Upper lobe of left lung (tissue), 6 donors: ENCODE measurements at regions not wholly inside any gene's neighbourhood (a gene's known extent, or its start where the extent isn't known, plus 50 kb on each side); places are given as distances from the start of the nearest gene placed in this dataset.

Source experiments
- ATAC-seq, 2 donors: fragments of 200-7000 bp; cut with Tn5 transposase; one replicate each; pipeline ENCODE4 v1.9.1; 2022; ENCODE audit warnings: mild to moderate bottlenecking in 2 of 2, moderate library complexity in 2 of 2; ENCODE audit not compliant: low FRiP score in 2 of 2
- DNase-seq, 2 donors: peaks; one replicate each; pipeline ENCODE4 v3.0.0-alpha.2; 2019 to 2020
- H3K27ac ChIP-seq, 4 donors: fragments of 200-600 bp; sonication (generic); one replicate each; pipeline ENCODE4 v1.5.1; 2016 to 2019
- H3K27me3 ChIP-seq, 4 donors: fragments of 200-600 bp; sonication (generic); one replicate each; pipeline ENCODE4 v1.5.1; 2017 to 2019
- H3K36me3 ChIP-seq, 4 donors: fragments of 200-600 bp; sonication (generic); one replicate each; pipeline ENCODE4 v1.5.1; 2016 to 2019
- H3K4me1 ChIP-seq, 4 donors: fragments of 200-600 bp; sonication (generic); one replicate each; pipeline ENCODE4 v1.5.1; 2018 to 2019
- H3K4me3 ChIP-seq, 4 donors: fragments of 200-600 bp; sonication (generic); one replicate each; pipeline ENCODE4 v1.5.1; 2017 to 2019; ENCODE audit warnings: mild to moderate bottlenecking in 2 of 4, moderate library complexity in 1 of 4
- H3K9me3 ChIP-seq, 4 donors: fragments of 200-600 bp; sonication (generic); one replicate each; pipeline ENCODE4 v1.5.1; 2018 to 2019
- EP300 ChIP-seq, 4 donors: sonication (generic); formaldehyde crosslinking; IDR thresholded peaks; one replicate each; pipeline ENCODE4 v1.5.1; 2017; ENCODE audit warnings: antibody characterized with exemption in 4 of 4, control low read depth in 2 of 4
- POLR2A ChIP-seq, 4 donors: fragments of 450-650 bp; IDR thresholded peaks; one replicate each; pipeline ENCODE4 v1.5.1; 2016 to 2017; ENCODE audit warnings: antibody characterized with exemption in 4 of 4, mild to moderate bottlenecking in 2 of 4
- POLR2AphosphoS5 ChIP-seq, 2 donors: sonication (generic); formaldehyde crosslinking; IDR thresholded peaks; one replicate each; pipeline ENCODE4 v1.5.1; 2017; ENCODE audit warnings: antibody characterized with exemption in 2 of 2
- WGBS, 2 donors: methylation state at CpG; one replicate each; pipeline ENCODE4 v1.1.5; 2017 to 2018; 5-methylcytosine and 5-hydroxymethylcytosine counted together
- TF ChIP-seq, protein P1 (sequence below), 6 experiments: fragments of 450-650 bp in 4 of 6; fragments of 200-600 bp in 2 of 6; sonication (generic) in 2 of 6; IDR thresholded peaks; one replicate each; pipeline ENCODE4 v1.5.1; 2016 to 2019; ENCODE audit warnings: antibody characterized with exemption in 6 of 6
- donor health status: DM: no; HTN: no; CAD: no; lungs with moderate emphysema.
- donor health status: DM: no; HTN: yes; CAD: no; lungs with severe emphysema.

DNA sequence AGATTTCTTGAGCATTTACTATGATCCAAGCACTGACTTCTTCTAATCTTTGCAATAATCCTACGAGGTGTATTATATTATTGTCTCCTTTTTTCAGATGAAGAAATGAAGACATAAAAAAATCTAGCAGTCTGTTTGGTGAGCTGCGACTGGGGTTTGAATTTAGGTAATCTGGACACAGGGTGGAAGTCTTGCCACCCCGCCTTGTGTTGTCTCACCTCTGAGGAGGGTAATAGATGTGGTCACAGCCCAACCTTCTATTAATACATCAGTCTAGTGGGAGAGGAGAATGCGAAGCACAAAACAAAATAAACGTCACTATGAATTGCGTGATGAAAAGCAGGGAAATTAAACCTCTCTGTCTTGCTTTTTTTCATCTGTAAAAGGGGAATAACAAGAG lies 993.9 kb downstream of the VRK1 start:
- TF ChIP-seq POLR2AphosphoS5 (IDR thresholded peaks at IDR 0.05) = no peak
- TF ChIP-seq EP300 (IDR thresholded peaks at IDR 0.05) = no peak
- TF ChIP-seq, protein P1, sequence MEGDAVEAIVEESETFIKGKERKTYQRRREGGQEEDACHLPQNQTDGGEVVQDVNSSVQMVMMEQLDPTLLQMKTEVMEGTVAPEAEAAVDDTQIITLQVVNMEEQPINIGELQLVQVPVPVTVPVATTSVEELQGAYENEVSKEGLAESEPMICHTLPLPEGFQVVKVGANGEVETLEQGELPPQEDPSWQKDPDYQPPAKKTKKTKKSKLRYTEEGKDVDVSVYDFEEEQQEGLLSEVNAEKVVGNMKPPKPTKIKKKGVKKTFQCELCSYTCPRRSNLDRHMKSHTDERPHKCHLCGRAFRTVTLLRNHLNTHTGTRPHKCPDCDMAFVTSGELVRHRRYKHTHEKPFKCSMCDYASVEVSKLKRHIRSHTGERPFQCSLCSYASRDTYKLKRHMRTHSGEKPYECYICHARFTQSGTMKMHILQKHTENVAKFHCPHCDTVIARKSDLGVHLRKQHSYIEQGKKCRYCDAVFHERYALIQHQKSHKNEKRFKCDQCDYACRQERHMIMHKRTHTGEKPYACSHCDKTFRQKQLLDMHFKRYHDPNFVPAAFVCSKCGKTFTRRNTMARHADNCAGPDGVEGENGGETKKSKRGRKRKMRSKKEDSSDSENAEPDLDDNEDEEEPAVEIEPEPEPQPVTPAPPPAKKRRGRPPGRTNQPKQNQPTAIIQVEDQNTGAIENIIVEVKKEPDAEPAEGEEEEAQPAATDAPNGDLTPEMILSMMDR (IDR thresholded peaks at IDR 0.05) = no peak
- no peak for TF ChIP-seq POLR2A (IDR thresholded peaks at IDR 0.05)
- Histone ChIP-seq H3K27ac (no peak overlapping the region), H3K36me3 (no peaks in the 10 kb centered on the region), H3K27me3 (no peaks in the 10 kb centered on the region), H3K4me3 (no peak overlapping the region), H3K4me1 (no peaks in the 10 kb centered on the region), H3K9me3 (no peaks in the 10 kb centered on the region)
- DNase-seq (no peak), ATAC-seq (no peak)
- 76 to 82% methylated on average over 6 of the region's 6 CpGs for WGBS, 2 donors

DNA sequence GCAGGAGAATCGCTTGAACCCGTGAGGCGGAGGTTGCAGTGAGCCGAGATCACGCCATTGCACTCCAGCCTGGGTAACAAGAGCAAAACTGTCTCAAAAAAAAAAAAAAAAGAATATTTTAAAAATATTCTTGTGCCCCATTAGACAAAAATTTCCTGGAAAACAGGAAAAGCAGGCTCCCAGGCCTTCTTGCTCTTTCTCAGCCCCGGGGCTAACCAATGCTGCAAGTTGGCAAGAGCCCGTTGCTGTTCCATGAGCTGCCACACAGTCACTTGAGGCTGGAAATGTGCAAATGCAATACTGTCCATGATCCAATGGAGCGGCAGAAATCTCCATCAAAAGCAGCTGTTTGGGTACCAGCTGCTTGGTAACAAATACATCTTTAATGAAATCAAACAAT lies 994.7 kb downstream of the VRK1 start:
- no peak for ATAC-seq
- no peak overlapping the region for H3K27ac ChIP-seq
- no peaks in the 10 kb centered on the region for H3K4me1 ChIP-seq
- no peaks in the 10 kb centered on the region for H3K36me3 ChIP-seq
- 91% methylated on average over 8 of the region's 8 CpGs for whole genome bisulfite sequencing, 2 donors
- no peak overlapping the region for H3K4me3 ChIP-seq
- no peaks in the 10 kb centered on the region for H3K27me3 ChIP-seq
- no peak for DNase-seq
- no peak for TF ChIP-seq EP300 (IDR thresholded peaks at IDR 0.05)
- TF ChIP-seq POLR2AphosphoS5 (IDR thresholded peaks at IDR 0.05) = no peak
- TF ChIP-seq, protein P1 (IDR thresholded peaks at IDR 0.05) = no peak
- TF ChIP-seq POLR2A (IDR thresholded peaks at IDR 0.05) = no peak
- no peaks in the 10 kb centered on the region for H3K9me3 ChIP-seq

DNA sequence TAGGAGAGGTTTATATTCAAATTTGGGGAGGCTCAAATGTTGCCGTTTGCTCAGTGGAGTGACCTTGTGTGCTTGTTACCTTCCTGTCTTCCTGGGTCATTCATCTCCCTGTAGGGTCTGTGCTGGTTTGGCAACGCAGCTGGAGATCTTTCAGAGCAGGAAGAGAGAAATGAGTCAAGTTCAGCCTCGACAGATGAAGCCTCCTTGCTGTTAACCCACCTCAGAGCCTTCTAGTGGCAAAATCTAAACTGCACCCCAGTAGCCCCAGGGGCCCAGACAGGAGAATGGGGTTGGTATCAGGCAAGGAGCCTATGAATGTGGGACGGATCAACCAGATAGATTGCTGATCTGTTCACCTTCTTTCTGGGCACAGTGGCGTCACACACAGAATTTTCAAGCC lies 999.3 kb downstream of the VRK1 start:
- DNase-seq = no peak
- Histone ChIP-seq H3K27me3 (no peaks in the 10 kb centered on the region), H3K9me3 (no peaks in the 10 kb centered on the region), H3K36me3 (no peaks in the 10 kb centered on the region), H3K4me3 (no peak overlapping the region), H3K4me1 (no peaks in the 10 kb centered on the region), H3K27ac (no peak overlapping the region)
- 70 to 73% methylated on average over 5 of the region's 5 CpGs for WGBS, 2 donors
- TF ChIP-seq EP300 (IDR thresholded peaks at IDR 0.05) (no peak), POLR2A (IDR thresholded peaks at IDR 0.05) (no peak), POLR2AphosphoS5 (IDR thresholded peaks at IDR 0.05) (no peak)
- TF ChIP-seq, protein P1 (IDR thresholded peaks at IDR 0.05) = no peak
- no peak for ATAC-seq

DNA sequence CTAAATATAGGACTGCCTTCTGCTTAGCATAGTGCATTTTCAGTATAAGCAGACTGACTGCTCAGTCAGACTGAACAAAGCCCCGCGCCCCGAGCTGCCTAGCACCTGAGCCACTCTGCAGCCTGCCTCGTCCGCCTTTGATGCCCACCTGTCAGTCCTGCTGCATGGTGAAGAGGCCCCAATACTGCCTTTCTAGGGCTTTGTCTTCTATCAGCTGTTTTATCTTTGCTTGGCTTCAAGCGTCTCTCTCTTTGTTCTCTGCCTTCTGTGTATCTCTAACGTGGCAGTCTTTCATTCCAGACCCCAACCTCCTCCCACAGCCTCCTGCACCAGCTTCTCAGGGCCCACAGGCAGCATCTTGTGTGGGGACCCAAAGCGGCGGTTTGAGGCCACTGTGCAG lies 1001.0 kb downstream of the VRK1 start:
- no peak overlapping the region for H3K4me3 ChIP-seq
- no peaks in the 10 kb centered on the region for H3K27me3 ChIP-seq
- no peak overlapping the region for H3K27ac ChIP-seq
- no peak for ATAC-seq
- TF ChIP-seq POLR2A (IDR thresholded peaks at IDR 0.05) = no peak
- H3K4me1 ChIP-seq = no peaks in the 10 kb centered on the region
- peak in 1 of 2 donors; percentile 28 for DNase-seq
- 83 to 84% methylated on average over 9 of the region's 9 CpGs for WGBS, 2 donors
- no peaks in the 10 kb centered on the region for H3K36me3 ChIP-seq
- H3K9me3 ChIP-seq = no peaks in the 10 kb centered on the region

DNA sequence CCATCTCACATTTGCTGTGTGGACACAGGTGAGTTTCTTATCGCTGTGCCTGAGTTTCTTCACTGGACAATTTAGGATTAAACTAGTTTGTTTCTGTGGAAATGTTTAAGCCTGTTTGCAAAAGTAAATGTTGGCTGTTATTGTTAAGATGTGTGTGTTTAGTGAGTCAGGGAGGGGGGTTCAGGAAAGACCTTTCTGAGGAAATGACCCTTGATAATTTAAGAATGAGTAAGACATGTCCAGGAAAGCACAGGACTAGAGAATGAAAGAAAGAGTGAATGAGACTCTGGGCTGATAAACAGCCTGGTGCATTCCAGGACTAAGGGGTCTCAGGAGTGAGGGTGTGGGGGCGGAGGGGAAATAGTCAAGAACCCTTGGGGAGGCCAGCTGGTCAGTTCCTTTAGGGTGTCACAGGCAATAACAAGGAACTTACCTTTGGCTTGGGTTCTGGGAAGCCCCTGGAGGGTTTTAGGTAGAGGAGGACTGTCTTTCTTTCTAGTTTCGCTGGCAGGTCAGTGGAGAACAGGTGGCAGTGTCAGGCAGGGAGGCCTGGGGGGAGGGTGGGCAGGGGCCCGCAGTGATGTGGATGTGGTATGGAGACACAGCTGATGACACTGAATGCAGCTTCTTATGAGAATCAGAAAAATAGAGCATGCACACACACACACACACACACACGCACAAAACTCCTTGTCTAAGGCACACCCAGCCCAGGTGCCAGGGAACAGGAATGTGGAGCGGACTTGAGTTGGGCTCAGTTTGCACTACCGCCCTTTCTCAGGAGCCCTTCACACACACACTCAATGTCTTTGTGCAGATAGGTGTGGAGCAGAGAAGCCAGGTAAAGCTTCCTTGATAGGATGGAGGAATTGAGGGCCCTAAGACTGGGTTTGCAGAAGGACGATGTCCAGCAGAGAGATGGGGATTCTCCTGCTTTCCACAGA lies 1005.5 kb downstream of the VRK1 start:
- ATAC-seq = peak in 1 of 2 donors; percentile 71
- Histone ChIP-seq H3K27me3 (no peaks in the 10 kb centered on the region), H3K36me3 (no peaks in the 10 kb centered on the region), H3K9me3 (no peaks in the 10 kb centered on the region), H3K4me1 (no peaks in the 10 kb centered on the region), H3K4me3 (no peak overlapping the region), H3K27ac (no peak overlapping the region)
- TF ChIP-seq, protein P1 (IDR thresholded peaks at IDR 0.05) = no peak
- no peak for TF ChIP-seq POLR2AphosphoS5 (IDR thresholded peaks at IDR 0.05)
- no peak for TF ChIP-seq POLR2A (IDR thresholded peaks at IDR 0.05)
- TF ChIP-seq EP300 (IDR thresholded peaks at IDR 0.05) = no peak
- DNase-seq = peak in 1 of 2 donors; percentile 35
- 72 to 79% methylated on average over 6 to 8 of the region's 8 CpGs for WGBS, 2 donors
